HL-60 (cell line): ENCODE measurements at regions not wholly inside any gene's neighbourhood (a gene's known extent, or its start where the extent isn't known, plus 50 kb on each side); places are given as distances from the start of the nearest gene placed in this dataset.

ENCODE experiments used
- POLR2AphosphoS5 ChIP-seq: IDR thresholded peaks from 2 replicates; pipeline ENCODE4 v1.6.1; 2012; ENCODE audit warnings: low read depth
- REST ChIP-seq: IDR thresholded peaks from 2 replicates; pipeline ENCODE4 v1.6.1; 2012; ENCODE audit warnings: low read depth; ENCODE audit not compliant: insufficient replicate concordance

GRCh38 chr10:111523016-111523415 is 446.2 kb downstream of the ADRA2A start:
- TF ChIP-seq POLR2AphosphoS5 (no peak), REST (no peak)
